ENCODE measurements at regions not wholly inside any gene's neighbourhood (a gene's known extent, or its start where the extent isn't known, plus 50 kb on each side); places are given as distances from the start of the nearest gene placed in this dataset.
A peak's percentile ranks its signal among the peaks of the same experiment; 100 is the strongest.

DNA sequence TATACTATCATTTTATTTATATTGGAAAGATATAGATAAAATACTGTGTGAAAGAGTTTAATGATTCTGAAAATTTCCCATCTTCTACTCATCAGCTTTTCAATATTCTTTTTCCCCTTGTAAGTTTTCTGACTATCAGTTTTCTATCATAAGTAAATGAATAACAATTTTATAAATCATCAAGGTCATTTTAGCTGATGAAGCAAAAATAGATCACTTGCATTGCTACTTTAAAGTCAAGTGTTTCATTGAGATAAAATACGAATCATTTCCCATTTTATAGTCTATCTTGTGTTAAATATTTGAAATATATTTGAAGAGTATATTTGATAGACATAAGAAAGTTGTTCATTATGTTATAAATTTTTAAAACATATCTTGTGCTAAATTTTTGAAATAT is 811.0 kb upstream of the GALNTL6 start:
- Histone ChIP-seq H3K36me3 (replicated peaks; ENCODE audit: insufficient read depth, low read length) (no peaks in the 10 kb centered on the region), H3K79me2 (ENCODE audit: low read length) (no peaks in the 10 kb centered on the region), H3K9ac (ENCODE audit: low read length) (no peak overlapping the region), H3F3A (ENCODE audit: insufficient read depth, low read length) (no peaks in the 10 kb centered on the region), H3K9me2 (replicated peaks; ENCODE audit: insufficient read depth, low read length) (no peaks in the 10 kb centered on the region), H3K4me2 (ENCODE audit: low read depth, low read length) (no peak overlapping the region), H3K4me1 (ENCODE audit: low read length) (no peaks in the 10 kb centered on the region), H3K27ac (ENCODE audit: low read length) (no peak overlapping the region), H3K9me3 (replicated peaks; ENCODE audit: insufficient read depth, low read length) (no peaks in the 10 kb centered on the region), H3K27me3 (replicated peaks; ENCODE audit: insufficient read depth, low read length) (no peaks in the 10 kb centered on the region), H3K4me3 (ENCODE audit: low read length) (no peak overlapping the region), H2AFZ (ENCODE audit: low read length) (no peak overlapping the region), H4K20me1 (ENCODE audit: insufficient read depth, low read length) (no peaks in the 10 kb centered on the region)
- TF ChIP-seq EZH2phosphoT487 (IDR thresholded peaks at IDR 0.05; ENCODE audit: low read length): no peak
- DNase-seq: no peak

DNA sequence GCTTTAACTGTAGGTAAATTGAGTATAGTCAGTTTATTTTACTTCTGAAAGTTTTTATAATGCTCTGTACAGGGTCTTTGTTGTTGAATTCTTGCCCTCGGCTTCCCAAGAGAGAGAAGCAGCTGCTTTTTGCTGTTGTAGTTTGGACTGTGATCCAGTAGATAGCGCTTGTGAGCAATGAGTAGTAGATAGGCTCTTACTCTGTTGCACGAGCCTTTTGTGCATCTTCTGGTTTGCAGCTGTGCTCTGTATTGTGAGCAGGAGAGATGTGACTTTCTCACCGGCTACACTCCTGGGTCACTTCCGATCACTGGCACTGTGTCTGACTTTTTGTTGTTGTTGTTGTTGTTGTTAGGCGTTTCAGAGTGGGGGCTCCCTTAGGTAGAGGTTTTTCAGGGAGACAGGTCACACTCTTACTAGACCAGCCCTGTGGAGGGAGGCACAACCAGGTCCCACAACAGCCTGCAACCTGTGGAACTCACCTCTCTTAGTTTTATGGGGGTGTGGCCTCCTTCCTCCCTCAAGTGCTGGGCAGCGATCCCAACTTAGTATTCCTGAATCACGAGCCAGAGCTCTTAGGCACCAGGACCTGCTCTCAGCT is 822.1 kb upstream of the GALNTL6 start:
- Histone ChIP-seq H3K9me3 (replicated peaks; ENCODE audit: insufficient read depth, low read length) (no peaks in the 10 kb centered on the region), H3K36me3 (replicated peaks; ENCODE audit: insufficient read depth, low read length) (no peaks in the 10 kb centered on the region), H3K4me1 (ENCODE audit: low read length) (no peaks in the 10 kb centered on the region), H4K20me1 (ENCODE audit: insufficient read depth, low read length) (no peaks in the 10 kb centered on the region), H3K9me2 (replicated peaks; ENCODE audit: insufficient read depth, low read length) (no peaks in the 10 kb centered on the region), H3K27me3 (replicated peaks; ENCODE audit: insufficient read depth, low read length) (no peaks in the 10 kb centered on the region), H3F3A (ENCODE audit: insufficient read depth, low read length) (no peaks in the 10 kb centered on the region), H3K27ac (ENCODE audit: low read length) (no peak overlapping the region), H3K79me2 (ENCODE audit: low read length) (no peaks in the 10 kb centered on the region), H2AFZ (ENCODE audit: low read length) (no peak overlapping the region), H3K4me3 (ENCODE audit: low read length) (no peak overlapping the region), H3K9ac (ENCODE audit: low read length) (no peak overlapping the region), H3K4me2 (ENCODE audit: low read depth, low read length) (no peak overlapping the region)
- peak; percentile 63 for DNase-seq
- no peak for TF ChIP-seq EZH2 (optimal IDR thresholded peaks at IDR 0.05; ENCODE audit: low read depth, low read length)
- TF ChIP-seq, protein P1, sequence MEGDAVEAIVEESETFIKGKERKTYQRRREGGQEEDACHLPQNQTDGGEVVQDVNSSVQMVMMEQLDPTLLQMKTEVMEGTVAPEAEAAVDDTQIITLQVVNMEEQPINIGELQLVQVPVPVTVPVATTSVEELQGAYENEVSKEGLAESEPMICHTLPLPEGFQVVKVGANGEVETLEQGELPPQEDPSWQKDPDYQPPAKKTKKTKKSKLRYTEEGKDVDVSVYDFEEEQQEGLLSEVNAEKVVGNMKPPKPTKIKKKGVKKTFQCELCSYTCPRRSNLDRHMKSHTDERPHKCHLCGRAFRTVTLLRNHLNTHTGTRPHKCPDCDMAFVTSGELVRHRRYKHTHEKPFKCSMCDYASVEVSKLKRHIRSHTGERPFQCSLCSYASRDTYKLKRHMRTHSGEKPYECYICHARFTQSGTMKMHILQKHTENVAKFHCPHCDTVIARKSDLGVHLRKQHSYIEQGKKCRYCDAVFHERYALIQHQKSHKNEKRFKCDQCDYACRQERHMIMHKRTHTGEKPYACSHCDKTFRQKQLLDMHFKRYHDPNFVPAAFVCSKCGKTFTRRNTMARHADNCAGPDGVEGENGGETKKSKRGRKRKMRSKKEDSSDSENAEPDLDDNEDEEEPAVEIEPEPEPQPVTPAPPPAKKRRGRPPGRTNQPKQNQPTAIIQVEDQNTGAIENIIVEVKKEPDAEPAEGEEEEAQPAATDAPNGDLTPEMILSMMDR (IDR thresholded peaks at IDR 0.05; ENCODE audit: low read length): peak; percentile 76

GRCh38 chr4:170988446-170988845 is 824.8 kb upstream of the GALNTL6 start:
- Histone ChIP-seq H3K4me1 (ENCODE audit: low read length) (no peaks in the 10 kb centered on the region), H3K36me3 (replicated peaks; ENCODE audit: insufficient read depth, low read length) (no peaks in the 10 kb centered on the region), H3K9me2 (replicated peaks; ENCODE audit: insufficient read depth, low read length) (no peaks in the 10 kb centered on the region), H2AFZ (ENCODE audit: low read length) (no peak overlapping the region), H3K27me3 (replicated peaks; ENCODE audit: insufficient read depth, low read length) (no peaks in the 10 kb centered on the region), H3F3A (ENCODE audit: insufficient read depth, low read length) (no peaks in the 10 kb centered on the region), H3K4me2 (ENCODE audit: low read depth, low read length) (no peak overlapping the region), H3K27ac (ENCODE audit: low read length) (no peak overlapping the region), H3K79me2 (ENCODE audit: low read length) (no peaks in the 10 kb centered on the region), H4K20me1 (ENCODE audit: insufficient read depth, low read length) (no peaks in the 10 kb centered on the region), H3K9ac (ENCODE audit: low read length) (no peak overlapping the region), H3K4me3 (ENCODE audit: low read length) (no peak overlapping the region), H3K9me3 (replicated peaks; ENCODE audit: insufficient read depth, low read length) (no peaks in the 10 kb centered on the region)
- TF ChIP-seq EZH2 (optimal IDR thresholded peaks at IDR 0.05; ENCODE audit: low read depth, low read length) (no peak), EZH2phosphoT487 (IDR thresholded peaks at IDR 0.05; ENCODE audit: low read length) (no peak)
- TF ChIP-seq, protein P1 (IDR thresholded peaks at IDR 0.05; ENCODE audit: low read length): no peak
- DNase-seq: no peak

GRCh38 chr4:170979736-170980135 is 833.5 kb upstream of the GALNTL6 start:
- TF ChIP-seq EZH2phosphoT487 (IDR thresholded peaks at IDR 0.05; ENCODE audit: low read length) (no peak), EZH2 (optimal IDR thresholded peaks at IDR 0.05; ENCODE audit: low read depth, low read length) (no peak)
- TF ChIP-seq, protein P1 (IDR thresholded peaks at IDR 0.05; ENCODE audit: low read length): no peak
- no peaks in the 10 kb centered on the region for H3K27me3 ChIP-seq (replicated peaks; ENCODE audit: insufficient read depth, low read length)
- no peak overlapping the region for H2AFZ ChIP-seq (ENCODE audit: low read length)

More at GRCh38 chr4:170979736-170980135, 833.5 kb upstream of the GALNTL6 start:
- DNase-seq: no peak
- Histone ChIP-seq H3K9me3 (replicated peaks; ENCODE audit: insufficient read depth, low read length) (no peaks in the 10 kb centered on the region), H3K4me2 (ENCODE audit: low read depth, low read length) (no peak overlapping the region), H3K4me1 (ENCODE audit: low read length) (no peaks in the 10 kb centered on the region), H3K79me2 (ENCODE audit: low read length) (no peaks in the 10 kb centered on the region), H3K27ac (ENCODE audit: low read length) (no peak overlapping the region), H3K4me3 (ENCODE audit: low read length) (no peak overlapping the region), H3F3A (ENCODE audit: insufficient read depth, low read length) (no peaks in the 10 kb centered on the region), H4K20me1 (ENCODE audit: insufficient read depth, low read length) (no peaks in the 10 kb centered on the region), H3K9ac (ENCODE audit: low read length) (no peak overlapping the region), H3K9me2 (replicated peaks; ENCODE audit: insufficient read depth, low read length) (no peaks in the 10 kb centered on the region), H3K36me3 (replicated peaks; ENCODE audit: insufficient read depth, low read length) (no peaks in the 10 kb centered on the region)
